GM10266 (cell line): ENCODE measurements at regions not wholly inside any gene's neighbourhood (a gene's known extent, or its start where the extent isn't known, plus 50 kb on each side); places are given as distances from the start of the nearest gene placed in this dataset.

Experiments used
- DNase-seq: peaks from one replicate; pipeline ENCODE4 v3.0.0; 2012; ENCODE audit errors: extremely low spot score
- TF ChIP-seq, protein P1 (sequence below): IDR thresholded peaks from 2 replicates; pipeline ENCODE4 v1.5.1; 2012; ENCODE audit warnings: mild to moderate bottlenecking, low read depth; ENCODE audit not compliant: control insufficient read depth, insufficient read depth; ENCODE audit errors: missing control alignments

DNA sequence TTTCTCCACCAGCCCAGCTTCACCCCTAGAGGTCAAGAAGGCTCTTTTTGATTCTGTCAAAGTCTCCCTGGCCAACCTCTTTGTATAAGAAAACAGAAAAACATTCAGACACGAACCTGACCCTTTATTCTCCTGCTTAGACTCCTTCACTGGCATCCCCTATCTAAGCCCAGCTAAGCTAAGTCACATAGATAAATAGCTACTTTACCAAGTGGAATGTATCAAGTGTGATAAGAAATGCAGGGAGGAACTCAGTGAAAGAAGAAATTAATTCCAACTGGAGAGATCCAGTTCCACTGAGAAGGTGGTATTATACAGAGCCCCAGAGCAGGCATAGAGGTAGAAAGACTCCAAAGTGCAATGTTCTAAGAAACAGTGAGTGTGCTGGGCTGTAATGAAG, 489.5 kb downstream of the TNS1 start:
- TF ChIP-seq, protein P1, sequence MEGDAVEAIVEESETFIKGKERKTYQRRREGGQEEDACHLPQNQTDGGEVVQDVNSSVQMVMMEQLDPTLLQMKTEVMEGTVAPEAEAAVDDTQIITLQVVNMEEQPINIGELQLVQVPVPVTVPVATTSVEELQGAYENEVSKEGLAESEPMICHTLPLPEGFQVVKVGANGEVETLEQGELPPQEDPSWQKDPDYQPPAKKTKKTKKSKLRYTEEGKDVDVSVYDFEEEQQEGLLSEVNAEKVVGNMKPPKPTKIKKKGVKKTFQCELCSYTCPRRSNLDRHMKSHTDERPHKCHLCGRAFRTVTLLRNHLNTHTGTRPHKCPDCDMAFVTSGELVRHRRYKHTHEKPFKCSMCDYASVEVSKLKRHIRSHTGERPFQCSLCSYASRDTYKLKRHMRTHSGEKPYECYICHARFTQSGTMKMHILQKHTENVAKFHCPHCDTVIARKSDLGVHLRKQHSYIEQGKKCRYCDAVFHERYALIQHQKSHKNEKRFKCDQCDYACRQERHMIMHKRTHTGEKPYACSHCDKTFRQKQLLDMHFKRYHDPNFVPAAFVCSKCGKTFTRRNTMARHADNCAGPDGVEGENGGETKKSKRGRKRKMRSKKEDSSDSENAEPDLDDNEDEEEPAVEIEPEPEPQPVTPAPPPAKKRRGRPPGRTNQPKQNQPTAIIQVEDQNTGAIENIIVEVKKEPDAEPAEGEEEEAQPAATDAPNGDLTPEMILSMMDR, result no peak
- no peak for DNase-seq

DNA sequence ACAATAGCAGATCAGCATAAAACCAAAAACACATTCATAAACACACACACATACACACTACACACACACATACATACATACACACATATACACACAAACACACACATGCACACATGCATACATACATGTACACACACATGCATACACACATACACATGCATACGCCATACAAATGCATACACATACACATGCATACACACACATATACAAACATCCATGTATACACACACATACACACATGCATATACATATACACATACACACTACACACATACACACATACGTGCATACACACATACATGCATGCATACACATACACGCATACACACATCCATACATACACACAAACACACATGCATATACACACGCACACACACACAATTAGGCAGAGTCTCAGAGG, 490.1 kb downstream of the TNS1 start:
- no peak for DNase-seq
- TF ChIP-seq, protein P1, result no peak

DNA sequence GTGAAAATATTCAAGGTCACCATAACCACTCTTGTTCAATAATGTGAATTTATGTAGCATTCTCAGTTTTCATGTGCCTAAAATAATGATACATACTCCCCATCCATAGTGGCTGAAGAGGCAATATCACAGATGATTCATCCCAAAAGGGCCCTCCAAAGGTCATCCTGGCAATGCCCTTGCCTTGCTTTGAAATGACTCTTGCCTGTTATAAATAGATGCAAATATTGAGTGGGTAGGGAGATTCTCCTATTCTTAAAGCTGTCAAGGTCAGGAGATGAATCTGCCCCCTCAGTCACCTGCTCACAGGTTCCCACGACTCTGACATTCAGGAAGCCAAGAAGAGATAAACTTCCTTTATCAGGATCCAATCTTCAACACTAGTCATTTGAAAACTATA, 490.5 kb downstream of the TNS1 start:
- DNase-seq, result no peak
- TF ChIP-seq, protein P1, result no peak

DNA sequence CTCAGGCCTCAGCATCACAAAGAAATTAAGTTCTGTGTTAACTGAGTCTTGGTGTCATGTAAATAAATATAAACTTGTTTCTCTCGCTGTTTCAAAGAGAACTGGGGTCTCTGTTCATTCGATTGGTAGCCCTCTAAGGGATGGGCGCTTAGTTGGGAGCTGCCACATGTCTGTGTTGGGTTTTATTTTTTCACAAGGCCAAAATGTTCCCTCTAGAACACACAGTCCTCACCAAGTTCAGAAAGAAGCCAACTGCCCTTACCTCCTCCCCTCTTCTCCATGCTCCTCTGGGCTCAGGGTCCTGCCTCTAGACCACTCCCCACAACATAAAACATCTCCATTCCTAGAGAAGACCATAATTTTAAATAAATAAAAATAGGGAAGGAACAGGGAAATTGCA, 490.9 kb downstream of the TNS1 start:
- no peak for DNase-seq
- TF ChIP-seq, protein P1, result no peak

DNA sequence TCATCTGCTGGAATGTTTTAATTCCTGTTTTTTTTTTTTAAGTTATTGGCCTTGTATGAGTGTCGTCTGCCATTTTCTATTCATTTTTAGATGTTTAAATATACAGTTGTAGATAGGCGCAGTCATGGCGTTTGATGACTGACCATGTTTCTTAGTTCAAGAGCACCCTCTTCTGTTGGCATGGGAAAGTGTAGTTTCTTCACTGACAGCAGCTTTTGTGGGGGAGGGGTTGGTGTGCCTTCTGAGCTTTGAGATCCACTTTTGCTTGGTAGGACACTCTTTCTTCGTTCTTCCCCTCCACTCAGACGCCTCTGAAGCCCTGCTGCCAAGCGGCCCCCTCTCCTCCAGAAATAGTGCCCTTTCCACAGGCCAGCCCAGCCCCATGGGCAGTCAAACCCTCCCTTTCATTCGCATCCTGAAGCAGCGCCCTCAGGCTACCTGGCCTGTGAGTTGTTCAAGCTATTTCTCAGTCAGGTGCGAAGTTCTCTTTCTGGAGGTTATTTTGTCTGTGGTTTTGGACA, 492.0 kb downstream of the TNS1 start:
- TF ChIP-seq, protein P1, result peak; percentile 63
- peak; percentile 74 for DNase-seq

DNA sequence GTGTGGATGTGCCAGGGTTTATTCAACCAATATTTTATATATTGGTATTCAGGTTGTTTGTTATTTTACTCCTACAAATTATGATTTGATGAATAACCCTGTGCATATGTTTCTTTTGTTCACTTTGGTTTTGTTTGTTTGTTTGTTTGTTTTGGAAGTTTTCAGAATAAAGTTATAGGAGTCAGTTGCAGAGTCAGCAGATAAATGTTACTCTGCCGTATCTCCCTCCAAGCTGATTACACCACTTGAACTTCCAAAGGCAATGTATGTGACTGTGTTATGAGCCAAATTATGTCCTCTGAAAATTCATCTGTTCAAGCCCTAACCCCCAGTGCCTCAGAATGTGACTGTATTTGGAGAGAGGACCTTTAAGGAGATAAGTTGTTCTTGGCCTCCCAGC, 497.5 kb downstream of the TNS1 start:
- TF ChIP-seq, protein P1, result no peak
- DNase-seq, result no peak

DNA sequence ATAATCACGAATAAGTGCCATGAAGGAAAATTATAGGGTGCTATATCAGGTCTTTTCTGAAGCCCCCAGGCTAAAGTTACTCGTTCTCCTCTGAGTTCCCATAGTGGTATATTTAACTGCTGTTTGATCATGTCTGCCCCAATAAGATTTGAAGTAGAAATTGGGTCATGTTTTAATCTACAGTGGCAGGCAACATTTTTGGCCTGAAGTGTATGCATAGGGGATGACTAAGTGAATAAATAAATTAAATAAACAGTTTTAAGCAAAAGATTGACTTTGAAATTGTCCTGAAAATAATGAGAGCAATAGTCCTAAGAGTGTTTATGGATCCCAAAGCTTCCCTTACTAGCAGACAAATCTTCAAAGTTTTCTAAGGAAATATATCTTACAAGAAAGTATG, 500.9 kb downstream of the TNS1 start:
- no peak for DNase-seq
- TF ChIP-seq, protein P1, result no peak
